ENCODE measurements at regions not wholly inside any gene's neighbourhood (a gene's known extent, or its start where the extent isn't known, plus 50 kb on each side); places are given as distances from the start of the nearest gene placed in this dataset.
A peak's percentile ranks its signal among the peaks of the same experiment; 100 is the strongest.
"Not testable (repeated sequence)": the region's sequence is repeated elsewhere in the genome, so short reads cannot be mapped to it uniquely, and the experiment has no call there.

DNA sequence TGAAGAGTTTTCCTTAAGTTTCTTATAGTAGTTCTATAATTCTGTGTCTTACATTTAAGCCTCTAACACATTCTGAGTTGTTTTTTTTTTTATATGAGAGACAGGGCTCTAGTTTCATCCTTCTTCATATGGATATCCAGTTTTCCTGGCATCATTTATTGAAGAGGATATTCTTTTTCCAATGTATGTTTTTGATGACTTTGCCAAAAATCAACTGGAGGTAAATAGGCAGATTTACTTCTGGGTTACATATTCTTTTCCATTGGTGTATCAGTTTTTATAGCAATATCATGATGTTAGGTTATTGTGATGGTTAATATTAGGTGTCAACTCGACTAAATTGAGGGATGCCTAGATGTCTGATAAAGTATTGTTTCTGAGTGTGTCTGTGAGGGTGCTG lies 650.7 kb upstream of the GRID2 start:
- no peak for DNase-seq (ENCODE audit: low spot score)

DNA sequence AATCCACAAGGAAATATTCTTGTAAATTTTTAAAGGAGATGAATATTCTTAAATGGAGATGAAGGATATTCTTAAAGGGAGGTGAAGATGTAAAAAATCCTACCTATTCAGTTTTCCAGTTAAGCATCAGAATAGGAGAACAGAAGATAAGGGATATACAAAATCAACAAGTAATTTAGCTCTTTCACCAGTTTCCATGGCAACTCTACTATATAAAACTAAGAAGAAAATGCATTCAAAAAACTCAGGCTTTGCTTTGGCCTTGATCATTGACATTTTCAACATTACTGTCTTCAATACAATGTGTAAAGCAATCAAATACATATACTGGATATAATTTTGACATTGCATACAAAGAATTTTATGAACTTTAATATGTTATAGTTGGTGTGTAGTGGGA lies 622.7 kb upstream of the GRID2 start:
- DNase-seq (ENCODE audit: low spot score), result no peak

DNA sequence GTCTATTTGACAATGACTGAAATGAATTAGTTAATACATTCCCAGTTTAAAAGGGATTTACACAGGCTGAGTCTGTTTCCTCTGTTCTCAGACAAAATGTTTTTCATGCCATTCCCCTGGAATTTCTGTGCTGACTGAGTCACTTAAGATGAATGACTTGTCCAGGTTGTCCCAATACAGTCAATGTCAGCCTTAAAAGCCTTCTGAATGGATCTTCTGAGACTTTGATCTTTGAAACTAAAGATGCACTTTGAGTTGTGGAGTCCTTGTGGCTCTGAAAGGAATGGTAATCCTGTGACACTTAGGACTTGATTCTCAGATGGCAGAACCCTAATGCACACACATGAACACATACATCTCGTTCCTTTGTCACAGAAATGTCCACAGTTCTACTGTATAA lies 622.2 kb upstream of the GRID2 start:
- no peak for DNase-seq (ENCODE audit: low spot score)

DNA sequence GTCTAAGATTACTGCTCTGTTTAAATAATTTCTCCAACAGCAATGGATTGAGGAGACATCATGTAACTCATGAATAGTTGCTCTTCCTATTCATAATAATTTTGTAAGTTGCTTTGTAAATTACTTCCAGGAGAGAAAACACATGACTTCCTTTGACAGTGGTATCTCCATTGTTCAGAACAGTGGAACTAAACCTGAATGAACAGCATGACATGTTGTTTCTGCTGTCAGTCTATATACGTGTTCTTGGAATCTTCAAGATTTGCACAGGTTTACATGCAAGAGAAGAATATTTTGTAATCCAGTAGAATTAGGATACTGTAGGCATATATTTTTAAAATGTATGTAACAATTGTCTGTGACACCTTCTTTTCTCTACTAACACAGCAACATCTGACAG lies 618.8 kb upstream of the GRID2 start:
- DNase-seq (ENCODE audit: low spot score), result no peak

DNA sequence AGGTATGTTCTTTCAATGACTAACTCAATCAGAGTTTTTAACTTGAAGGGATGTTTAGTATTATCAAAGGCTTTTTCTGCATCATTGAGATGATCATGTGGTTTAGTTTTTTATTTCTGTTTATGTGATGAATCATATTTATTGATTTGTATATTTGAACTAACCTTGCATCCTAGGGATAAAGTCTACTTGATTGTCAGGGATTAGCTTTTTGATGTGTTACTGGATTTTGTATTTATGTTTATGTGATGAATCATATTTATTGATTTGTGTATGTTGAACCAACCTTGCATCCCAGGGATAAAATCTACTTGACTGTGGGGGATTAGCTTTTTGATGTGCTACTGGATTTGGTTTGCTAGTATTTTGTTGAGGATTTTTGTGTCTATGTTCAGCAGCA lies 615.4 kb upstream of the GRID2 start:
- no peak for DNase-seq (ENCODE audit: low spot score)

DNA sequence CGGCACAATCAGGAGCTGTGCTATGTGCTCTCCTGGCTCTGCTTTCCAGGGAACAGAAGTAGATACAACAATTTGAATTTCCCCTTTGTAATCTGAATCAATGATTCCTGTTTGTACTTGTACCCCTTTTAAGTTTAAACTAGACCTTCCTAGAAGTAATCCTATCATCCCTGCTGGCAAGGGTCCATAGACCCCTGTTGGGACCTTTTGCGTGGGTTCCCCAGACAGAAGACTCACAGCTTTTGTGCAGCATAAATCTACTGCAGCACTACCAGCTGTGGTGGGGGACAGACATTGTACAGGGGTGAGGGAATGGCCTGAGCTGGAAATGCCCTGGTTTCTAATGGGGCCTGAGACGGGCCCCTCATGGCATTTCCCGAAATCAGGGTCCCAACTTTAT lies 604.1 kb upstream of the GRID2 start:
- not testable (repeated sequence) for DNase-seq (ENCODE audit: low spot score)

DNA sequence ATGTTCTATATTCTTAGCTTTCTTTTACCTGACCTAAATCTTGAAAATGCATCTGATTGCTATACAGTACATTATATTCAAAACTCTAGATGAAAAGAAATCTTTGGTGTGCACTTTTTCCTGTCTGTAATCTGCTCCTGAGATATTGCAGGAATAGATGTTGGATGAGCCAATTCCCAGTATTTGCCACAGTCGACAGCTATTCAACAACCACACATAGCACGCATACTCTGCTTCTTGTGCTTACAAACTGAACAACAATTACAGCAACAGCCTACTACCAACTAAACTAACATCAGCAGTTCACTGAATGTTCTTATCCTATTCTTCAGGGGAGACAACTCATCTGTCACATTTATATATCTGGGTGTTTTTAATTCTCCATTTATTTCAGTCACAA lies 573.9 kb upstream of the GRID2 start:
- no peak for DNase-seq (ENCODE audit: low spot score)

DNA sequence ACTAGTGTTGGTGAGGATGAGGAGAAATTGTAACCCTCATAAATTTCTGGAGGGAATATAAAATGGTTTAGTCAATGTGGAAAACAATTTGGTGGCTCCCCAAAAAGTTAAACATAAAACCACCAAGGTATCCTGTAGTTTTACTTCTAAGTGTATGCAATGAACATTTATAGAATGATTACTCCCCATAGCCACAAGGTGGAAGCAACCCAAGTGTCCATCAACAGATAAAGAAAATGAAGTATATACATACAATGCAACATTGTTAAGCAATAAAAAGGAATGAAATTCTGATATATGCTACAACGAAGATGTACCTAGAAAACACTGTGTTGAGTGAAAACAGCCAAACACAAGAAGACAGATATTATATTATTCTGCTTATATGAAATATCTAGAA lies 569.1 kb upstream of the GRID2 start:
- DNase-seq (ENCODE audit: low spot score), result no peak

DNA sequence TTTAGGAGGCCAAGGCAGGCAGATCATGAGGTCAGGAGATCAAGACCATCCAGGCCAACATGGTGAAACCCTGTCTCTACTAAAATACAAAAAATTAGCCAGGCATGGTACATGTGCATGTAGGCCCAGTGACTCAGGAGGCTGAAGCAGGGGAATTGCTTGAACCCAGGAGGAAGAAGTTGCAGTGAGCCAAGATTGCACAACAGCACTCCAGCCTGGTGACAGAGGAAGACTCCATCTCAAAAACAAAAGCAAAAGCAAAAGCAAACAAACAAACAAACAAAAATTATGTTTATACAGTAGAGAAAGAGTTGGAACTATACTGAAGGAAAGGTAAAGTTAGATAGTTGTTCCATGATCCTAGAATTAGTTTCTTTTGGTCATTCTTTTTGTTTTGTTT lies 564.9 kb upstream of the GRID2 start:
- DNase-seq (ENCODE audit: low spot score), result not testable (repeated sequence)

DNA sequence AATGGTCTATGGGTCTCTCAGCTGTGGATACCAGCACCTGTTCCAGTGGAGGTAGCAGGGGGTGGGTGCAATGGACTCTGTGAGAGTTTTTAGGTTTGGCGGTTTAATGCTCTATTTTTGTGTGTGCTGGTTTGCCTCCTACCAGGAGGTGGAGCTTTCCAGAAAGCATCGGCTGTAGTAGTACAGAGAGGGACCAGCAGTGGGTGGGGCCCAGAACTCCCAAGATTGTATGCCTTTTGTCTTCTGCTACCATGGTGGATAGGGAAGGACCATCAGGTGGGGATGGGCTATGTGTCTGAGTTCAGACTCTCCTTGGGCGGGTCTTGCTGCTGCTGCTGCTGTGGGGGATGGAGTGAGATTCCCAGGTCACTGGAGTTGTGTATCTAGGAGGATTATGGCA lies 557.2 kb upstream of the GRID2 start:
- DNase-seq (ENCODE audit: low spot score), result no peak

DNA sequence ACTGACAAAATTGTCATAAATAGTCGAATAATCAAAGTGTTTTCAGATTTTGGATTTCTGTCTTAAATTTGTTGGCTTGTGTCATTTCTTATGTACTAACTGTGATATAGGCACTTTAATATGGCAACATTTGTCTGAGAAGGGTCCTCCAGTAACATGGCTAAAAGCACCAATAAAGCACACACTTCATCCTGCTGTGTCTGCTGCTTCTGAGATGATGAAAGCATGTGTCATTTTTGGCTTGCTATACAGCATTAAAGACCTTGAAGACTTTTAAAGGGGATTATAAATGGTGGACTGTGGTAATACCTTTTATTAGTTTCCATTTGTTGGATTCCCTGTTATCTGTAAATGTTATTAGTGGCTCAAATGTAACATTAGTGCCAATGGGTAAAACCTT lies 551.8 kb upstream of the GRID2 start:
- no peak for DNase-seq (ENCODE audit: low spot score)

DNA sequence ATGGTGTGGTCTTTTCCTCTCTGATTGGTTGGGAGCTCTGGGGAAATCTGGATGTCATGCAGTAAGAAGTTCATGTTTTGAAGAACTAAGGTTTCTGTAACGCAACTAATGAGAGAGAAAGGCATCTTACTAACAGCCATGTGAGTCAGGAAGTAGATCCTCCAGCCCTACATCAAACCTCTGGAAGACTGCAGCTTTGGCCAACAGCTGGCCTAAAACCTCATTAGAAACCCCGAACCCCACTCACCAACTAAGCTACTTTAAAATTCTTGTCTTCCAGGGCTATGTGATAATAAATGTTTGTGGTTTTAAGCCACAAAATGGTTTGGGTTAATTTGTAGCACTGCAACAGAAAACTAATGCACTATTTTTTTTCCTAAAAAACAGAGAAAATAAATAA lies 549.0 kb upstream of the GRID2 start:
- DNase-seq (ENCODE audit: low spot score), result no peak

DNA sequence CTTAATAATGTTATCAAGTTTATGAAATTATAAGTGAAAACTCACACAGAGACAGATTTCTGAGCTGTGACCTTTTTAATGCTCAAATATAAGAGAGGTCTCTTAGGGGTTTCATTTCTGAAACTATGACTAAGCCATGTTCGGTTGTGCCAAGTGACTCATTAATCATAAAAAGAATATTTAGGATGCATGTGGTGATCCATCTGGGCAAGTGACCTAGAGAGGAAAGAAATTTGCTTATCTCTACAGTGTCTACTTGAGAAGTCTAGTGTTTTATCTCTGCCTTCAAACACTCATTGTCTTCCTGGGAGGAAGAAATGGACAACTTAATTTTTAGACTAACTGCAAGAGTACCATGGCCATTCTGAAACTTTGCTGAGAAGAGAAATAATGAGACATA lies 545.3 kb upstream of the GRID2 start:
- DNase-seq (ENCODE audit: low spot score), result peak; percentile 41

DNA sequence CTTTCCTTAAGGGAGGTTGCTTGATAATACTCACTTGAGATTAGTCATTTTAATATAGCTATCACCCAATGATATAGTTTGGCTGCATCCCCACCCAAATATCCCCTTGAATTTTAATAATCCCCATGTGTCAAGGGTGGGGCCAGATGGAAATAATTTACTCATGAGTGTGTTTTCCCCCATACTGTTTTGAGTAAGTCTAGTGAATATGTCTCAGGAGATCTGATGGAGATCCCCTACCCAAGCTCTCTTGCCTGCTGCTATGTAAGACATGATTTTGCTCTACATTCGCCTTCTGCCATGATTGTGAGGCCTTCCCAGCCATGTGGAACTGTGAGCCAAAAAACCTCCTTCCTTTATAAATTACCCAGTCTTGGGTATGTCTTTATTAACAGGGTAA lies 539.7 kb upstream of the GRID2 start:
- no peak for DNase-seq (ENCODE audit: low spot score)

DNA sequence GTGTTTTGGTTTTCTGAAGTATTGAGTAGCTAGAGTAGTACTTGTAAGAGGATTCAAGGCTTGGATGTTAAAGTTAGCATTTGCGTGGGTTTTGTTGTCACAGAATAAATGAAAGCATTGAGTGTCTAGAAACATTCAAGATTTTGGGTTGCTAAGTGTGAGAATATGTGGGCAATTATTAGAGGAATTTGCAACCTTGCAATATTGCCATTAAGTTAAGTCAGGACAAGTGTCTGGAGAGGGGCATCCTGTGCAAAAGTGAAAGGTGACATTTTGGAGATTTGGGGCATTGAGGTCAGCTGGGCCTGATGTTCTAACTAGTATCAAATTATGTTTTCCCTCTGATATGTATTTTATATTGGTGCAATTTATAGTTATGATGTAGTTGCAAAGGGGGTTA lies 533.9 kb upstream of the GRID2 start:
- no peak for DNase-seq (ENCODE audit: low spot score)

DNA sequence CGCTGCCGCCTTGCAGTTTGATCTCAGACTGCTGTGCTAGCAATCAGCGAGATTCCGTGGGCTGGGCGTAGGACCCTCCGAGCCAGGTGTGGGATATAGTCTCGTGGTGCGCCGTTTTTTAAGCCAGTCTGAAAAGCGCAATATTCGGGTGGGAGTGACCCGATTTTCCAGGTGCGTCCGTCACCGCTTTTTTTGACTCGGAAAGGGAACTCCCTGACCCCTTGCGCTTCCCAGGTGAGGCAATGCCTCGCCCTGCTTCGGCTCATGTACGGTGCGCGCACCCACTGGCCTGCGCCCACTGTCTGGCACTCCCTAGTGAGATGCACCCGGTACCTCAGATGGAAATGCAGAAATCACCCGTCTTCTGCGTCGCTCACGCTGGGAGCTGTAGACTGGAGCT lies 512.1 kb upstream of the GRID2 start:
- not testable (repeated sequence) for DNase-seq (ENCODE audit: low spot score)

DNA sequence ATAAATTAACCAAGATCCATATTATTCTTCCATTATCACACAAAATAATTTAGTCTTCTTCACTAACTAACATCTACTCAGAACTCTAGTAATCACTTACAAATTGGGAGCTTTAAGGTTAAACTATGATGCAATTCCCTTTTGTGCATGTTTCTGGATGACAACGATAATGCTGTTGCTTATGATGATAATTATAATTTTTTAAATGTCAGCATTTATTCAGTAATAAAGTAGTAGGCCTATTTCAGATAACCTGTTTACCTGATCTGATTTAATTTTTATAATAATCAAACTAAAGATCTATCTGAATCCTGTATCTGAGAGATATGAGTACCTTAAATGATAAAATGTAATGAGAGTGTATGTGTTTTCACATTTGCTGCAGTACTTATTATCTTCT lies 507.8 kb upstream of the GRID2 start:
- DNase-seq (ENCODE audit: low spot score), result no peak

DNA sequence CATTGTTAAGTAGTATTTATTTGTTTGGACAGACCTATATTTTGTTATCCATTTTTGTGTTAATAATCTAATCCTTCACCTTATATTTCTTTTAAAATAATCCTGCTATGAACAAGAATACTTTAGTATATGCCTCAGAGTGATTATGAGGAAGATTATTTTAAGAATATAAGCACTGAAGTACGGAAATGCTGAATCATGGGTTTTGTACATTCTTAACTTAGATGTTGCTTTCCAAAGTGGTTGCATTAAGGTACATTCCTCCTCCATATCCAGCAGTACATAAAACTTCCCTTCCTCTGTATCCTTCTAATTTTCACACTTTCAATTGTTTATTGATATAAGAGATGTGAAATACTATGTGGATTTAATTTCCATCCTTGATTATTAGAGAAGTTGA lies 491.4 kb upstream of the GRID2 start:
- DNase-seq (ENCODE audit: low spot score), result no peak

DNA sequence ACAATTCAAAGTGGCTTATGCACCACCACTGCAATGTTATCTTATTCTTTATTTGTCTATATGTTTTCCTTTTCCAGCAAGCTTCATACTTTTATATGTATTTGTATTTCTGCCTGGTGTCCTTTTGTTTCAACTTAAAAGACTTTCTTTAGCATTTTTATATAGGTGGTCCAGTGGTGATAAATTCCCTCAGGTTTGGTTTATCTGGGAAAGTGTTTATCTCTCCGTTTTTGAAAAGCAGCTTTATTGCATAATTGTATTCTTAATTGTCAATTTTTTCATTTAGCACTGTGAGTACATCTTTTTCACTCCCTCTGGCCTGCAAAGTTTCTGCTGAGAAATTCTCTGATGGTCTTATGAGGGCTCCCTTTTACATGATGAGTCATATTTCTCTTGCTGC lies 479.0 kb upstream of the GRID2 start:
- DNase-seq (ENCODE audit: low spot score), result no peak

DNA sequence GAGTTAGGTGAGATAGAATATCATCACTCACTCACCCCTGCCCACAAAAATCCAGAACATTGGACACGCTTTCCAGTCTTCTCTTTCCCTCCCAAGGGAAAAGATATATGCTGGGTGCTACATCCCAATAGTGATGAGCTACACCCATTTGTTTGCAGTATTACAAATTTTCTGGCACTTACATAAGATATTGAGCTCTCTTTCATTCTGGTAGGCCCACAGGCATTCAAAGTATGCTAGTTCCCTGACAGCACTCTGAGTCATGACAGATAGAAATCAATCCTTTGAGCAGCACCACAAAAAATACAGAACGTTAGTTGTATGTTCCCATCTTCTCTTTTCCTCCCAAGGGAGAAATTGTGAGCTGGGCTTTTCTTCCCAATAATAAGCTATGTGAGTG lies 477.6 kb upstream of the GRID2 start:
- no peak for DNase-seq (ENCODE audit: low spot score)

DNA sequence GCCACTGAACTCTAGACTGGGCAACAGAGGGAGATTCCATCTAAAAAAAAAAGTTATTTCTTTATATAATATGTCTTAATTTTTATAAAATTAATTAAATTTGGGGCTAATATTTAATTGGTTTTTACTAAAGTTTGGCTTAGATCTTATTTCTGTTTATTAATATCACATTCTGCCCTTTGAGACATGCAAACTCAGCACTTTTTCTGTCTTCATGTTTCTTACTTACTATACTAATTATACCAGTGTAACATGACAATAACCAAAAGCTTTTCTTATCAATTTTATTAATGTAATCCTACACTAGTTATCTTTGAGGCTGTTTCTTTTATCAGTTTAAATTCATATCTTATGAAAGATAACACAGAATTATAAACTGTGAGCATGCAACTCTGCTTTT lies 475.9 kb upstream of the GRID2 start:
- DNase-seq (ENCODE audit: low spot score), result no peak

DNA sequence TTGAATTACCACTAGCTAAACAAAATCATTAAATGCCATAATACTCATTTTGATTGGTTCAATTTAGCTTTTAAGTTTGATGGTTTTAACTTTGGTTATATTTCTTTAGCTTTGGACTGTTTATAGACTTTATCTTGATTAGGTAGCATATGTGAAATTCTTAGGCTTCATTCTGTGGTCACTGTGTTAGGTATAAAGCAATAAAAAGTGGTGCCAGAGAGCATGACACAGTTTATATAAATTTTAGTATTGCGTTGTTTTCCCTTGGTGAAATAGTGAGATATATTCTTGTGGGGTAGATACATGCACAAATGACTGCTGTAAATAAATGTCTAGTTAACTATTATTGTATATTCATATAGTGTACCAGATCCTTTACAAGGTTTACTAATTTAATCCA lies 474.2 kb upstream of the GRID2 start:
- DNase-seq (ENCODE audit: low spot score), result peak; percentile 2

DNA sequence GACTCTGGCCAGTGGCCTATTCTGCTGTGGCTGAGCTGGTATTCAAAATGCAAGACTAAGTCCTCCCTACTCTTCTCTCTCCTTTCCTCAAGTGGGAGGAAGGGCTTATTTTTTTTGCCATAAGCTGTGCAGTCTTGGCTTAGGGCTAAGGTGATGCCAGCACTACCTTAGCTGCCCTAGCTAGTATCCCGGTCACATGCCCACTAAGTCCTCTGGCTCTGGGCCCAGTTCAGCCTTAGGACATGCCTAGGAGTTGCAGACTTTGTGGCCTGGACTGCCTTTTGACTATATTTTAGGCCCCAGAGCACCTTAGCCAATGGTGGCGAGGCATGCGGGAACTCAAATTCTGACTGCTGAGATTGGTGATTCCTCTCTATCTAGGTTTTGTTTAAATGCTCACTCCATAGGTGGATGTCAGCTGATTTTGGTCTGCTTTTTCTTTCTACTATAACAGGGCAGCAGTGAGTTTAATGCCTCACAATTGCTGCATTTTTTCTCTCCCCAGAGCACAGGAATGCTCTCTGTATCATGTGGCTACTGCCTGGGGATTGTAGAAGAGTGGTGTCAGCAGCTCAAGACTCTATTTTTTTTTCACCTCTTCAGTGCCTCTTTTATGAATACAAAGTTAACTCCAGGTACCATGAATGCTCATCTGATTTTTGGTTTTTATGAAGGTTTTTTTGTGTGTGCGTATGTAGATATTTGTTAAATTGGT lies 472.9 kb upstream of the GRID2 start:
- DNase-seq (ENCODE audit: low spot score), result no peak

DNA sequence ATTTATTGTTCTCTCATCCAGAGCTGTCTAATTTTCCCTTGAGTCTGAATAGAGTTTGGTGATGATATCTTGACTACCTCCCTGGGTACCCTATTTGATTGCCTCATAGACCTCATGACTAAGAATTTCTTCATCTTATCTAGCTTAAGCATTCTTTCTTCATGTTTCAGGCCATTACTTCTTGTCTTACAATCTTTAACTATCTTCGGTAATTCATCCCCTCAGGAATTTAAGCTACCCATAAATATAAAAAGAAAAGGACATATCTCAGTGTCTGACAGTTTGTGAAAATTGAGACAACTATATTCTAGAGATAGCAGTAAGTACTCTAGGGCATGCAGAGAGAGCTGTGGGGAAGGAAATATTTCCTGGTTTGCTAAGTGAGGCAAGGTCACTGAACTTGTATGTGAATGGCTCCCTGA lies 466.1 kb upstream of the GRID2 start:
- no peak for DNase-seq (ENCODE audit: low spot score)
